Osteoblast (primary cell): ENCODE measurements at regions not wholly inside any gene's neighbourhood (a gene's known extent, or its start where the extent isn't known, plus 50 kb on each side); places are given as distances from the start of the nearest gene placed in this dataset.

Experiments
- DNase-seq: peaks from one replicate; pipeline ENCODE4 v3.0.0; 2011; ENCODE audit warnings: low spot score, mixed read lengths; ENCODE audit not compliant: insufficient read length; ENCODE audit errors: missing footprints
- H2AFZ ChIP-seq: 2 replicates; pipeline ENCODE4 v1.6.0; 2011; ENCODE audit warnings: mild to moderate bottlenecking, low read length
- H3K27ac ChIP-seq: 2 replicates; pipeline ENCODE4 v1.5.1; 2011; ENCODE audit warnings: mild to moderate bottlenecking, low read depth, low read length, moderate library complexity
- H3K27me3 ChIP-seq: 2 replicates; pipeline ENCODE4 v1.6.0; 2012; ENCODE audit warnings: mild to moderate bottlenecking, control low read depth, inconsistent platforms, low read length, moderate library complexity; ENCODE audit not compliant: insufficient read depth
- H3K36me3 ChIP-seq: 2 replicates; pipeline ENCODE4 v1.5.1; 2011; ENCODE audit warnings: mild to moderate bottlenecking, low read length, control low read depth, moderate library complexity; ENCODE audit not compliant: insufficient read depth
- H3K4me1 ChIP-seq: 2 replicates; pipeline ENCODE4 v1.5.1; 2011; ENCODE audit warnings: mild to moderate bottlenecking, low read length, control low read depth, moderate library complexity; ENCODE audit not compliant: insufficient read depth
- H3K4me2 ChIP-seq: 2 replicates; pipeline ENCODE4 v1.6.0; 2011; ENCODE audit warnings: mild to moderate bottlenecking, low read length; ENCODE audit not compliant: insufficient read depth
- H3K4me3 ChIP-seq: fragments of 200-600 bp; sonication (generic); 3 replicates; pipeline ENCODE4 v1.5.1; 2012; ENCODE audit warnings: mild to moderate bottlenecking, low read length, inconsistent platforms; ENCODE audit not compliant: insufficient read depth
- H3K79me2 ChIP-seq: 2 replicates; pipeline ENCODE4 v1.6.0; 2012; ENCODE audit warnings: mild to moderate bottlenecking, low read length, control low read depth, inconsistent platforms; ENCODE audit not compliant: insufficient read depth
- H3K9me3 ChIP-seq: 2 replicates; pipeline ENCODE4 v1.5.1; 2011; ENCODE audit warnings: low read depth, low read length, control low read depth
- H4K20me1 ChIP-seq: 2 replicates; pipeline ENCODE4 v1.6.0; 2012; ENCODE audit warnings: mild to moderate bottlenecking, low read length, control low read depth; ENCODE audit not compliant: insufficient read depth
- TF ChIP-seq, protein P1 (sequence below): IDR thresholded peaks from 2 replicates; pipeline ENCODE4 v1.5.1; 2011; ENCODE audit warnings: mild to moderate bottlenecking, low read depth, low read length, moderate library complexity; ENCODE audit errors: extremely low read depth

DNA sequence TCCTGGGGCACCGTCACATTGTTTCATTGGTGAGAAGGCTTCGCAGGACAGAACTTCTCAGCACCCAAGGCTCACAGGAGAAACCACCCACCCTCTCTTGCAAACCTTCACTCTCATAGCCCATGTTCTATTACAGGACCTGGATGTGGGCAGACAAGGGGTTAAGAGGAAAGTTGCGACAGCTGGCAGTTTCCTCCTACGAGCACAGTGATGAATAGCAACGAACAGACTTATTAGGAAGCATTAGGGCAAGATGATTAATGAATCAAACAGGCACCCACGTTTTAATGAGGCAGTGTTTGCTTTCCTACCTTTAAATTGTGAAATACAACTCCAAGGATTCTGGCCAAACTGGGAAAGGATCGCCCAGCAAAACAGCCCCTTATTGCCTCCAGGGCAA is 339.3 kb downstream of the DRD1 start:
- TF ChIP-seq, protein P1, sequence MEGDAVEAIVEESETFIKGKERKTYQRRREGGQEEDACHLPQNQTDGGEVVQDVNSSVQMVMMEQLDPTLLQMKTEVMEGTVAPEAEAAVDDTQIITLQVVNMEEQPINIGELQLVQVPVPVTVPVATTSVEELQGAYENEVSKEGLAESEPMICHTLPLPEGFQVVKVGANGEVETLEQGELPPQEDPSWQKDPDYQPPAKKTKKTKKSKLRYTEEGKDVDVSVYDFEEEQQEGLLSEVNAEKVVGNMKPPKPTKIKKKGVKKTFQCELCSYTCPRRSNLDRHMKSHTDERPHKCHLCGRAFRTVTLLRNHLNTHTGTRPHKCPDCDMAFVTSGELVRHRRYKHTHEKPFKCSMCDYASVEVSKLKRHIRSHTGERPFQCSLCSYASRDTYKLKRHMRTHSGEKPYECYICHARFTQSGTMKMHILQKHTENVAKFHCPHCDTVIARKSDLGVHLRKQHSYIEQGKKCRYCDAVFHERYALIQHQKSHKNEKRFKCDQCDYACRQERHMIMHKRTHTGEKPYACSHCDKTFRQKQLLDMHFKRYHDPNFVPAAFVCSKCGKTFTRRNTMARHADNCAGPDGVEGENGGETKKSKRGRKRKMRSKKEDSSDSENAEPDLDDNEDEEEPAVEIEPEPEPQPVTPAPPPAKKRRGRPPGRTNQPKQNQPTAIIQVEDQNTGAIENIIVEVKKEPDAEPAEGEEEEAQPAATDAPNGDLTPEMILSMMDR: no peak
- no peak overlapping the region for H3K4me3 ChIP-seq
- no peaks in the 10 kb centered on the region for H3K36me3 ChIP-seq

DNA sequence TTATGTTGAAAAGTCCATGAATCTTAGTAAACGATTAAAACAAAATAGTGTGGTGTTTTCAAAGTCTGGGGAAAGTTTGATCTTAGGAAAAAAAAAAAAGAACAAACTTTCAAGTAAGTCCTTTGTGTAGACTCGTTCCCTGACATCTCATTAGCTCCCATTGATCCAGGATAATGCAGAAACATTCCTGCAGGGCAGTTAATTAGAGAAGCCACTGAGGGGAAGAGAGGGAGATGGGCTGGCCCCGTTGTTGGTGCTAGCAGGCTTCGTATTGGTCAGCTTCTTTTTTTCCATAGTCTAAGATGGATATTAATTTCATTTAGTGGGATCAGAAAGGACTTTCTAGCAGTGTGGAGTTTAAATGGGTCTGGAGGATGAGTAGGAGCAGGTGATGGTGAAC is 340.2 kb downstream of the DRD1 start:
- H3K27me3 ChIP-seq: no peaks in the 10 kb centered on the region
- H3K79me2 ChIP-seq: no peaks in the 10 kb centered on the region
- no peaks in the 10 kb centered on the region for H3K36me3 ChIP-seq
- H3K9me3 ChIP-seq: no peaks in the 10 kb centered on the region
- no peaks in the 10 kb centered on the region for H4K20me1 ChIP-seq
- H3K4me3 ChIP-seq: no peak overlapping the region
- H2AFZ ChIP-seq: no peak overlapping the region
- no peak for DNase-seq
- no peak overlapping the region for H3K4me2 ChIP-seq
- no peak overlapping the region for H3K27ac ChIP-seq
- H3K4me1 ChIP-seq: no peaks in the 10 kb centered on the region
- TF ChIP-seq, protein P1: no peak

More for the DNA sequence above, 339.3 kb downstream of the DRD1 start:
- H3K4me1 ChIP-seq: no peaks in the 10 kb centered on the region
- DNase-seq: no peak
- no peaks in the 10 kb centered on the region for H3K9me3 ChIP-seq
- no peak overlapping the region for H3K27ac ChIP-seq
- H3K79me2 ChIP-seq: no peaks in the 10 kb centered on the region
- no peaks in the 10 kb centered on the region for H3K27me3 ChIP-seq
- H3K4me2 ChIP-seq: no peak overlapping the region
- H4K20me1 ChIP-seq: no peaks in the 10 kb centered on the region
- no peak overlapping the region for H2AFZ ChIP-seq

DNA sequence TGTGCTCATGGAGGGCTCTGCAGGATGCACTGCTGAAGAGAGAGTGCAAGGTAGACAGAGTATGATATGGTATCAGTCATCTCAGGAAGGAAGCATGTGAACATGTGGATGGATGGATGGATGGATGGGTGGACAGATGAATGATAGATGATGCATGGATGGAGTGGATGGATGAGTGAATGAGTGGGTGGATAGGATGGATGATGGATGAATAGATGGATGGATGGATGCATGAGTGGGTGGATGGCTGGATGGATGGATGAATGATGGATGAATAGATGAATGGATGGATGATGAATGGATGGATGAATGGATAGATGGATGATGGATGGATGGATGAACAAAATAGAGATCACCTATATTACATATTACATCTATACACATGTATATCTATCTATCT is 341.3 kb downstream of the DRD1 start:
- Histone ChIP-seq H2AFZ (no peak overlapping the region), H3K9me3 (no peaks in the 10 kb centered on the region), H3K79me2 (no peaks in the 10 kb centered on the region), H3K27me3 (no peaks in the 10 kb centered on the region), H3K4me1 (no peaks in the 10 kb centered on the region), H3K27ac (no peak overlapping the region), H4K20me1 (no peaks in the 10 kb centered on the region), H3K36me3 (no peaks in the 10 kb centered on the region), H3K4me3 (no peak overlapping the region), H3K4me2 (no peak overlapping the region)
- TF ChIP-seq, protein P1: no peak
- no peak for DNase-seq

DNA sequence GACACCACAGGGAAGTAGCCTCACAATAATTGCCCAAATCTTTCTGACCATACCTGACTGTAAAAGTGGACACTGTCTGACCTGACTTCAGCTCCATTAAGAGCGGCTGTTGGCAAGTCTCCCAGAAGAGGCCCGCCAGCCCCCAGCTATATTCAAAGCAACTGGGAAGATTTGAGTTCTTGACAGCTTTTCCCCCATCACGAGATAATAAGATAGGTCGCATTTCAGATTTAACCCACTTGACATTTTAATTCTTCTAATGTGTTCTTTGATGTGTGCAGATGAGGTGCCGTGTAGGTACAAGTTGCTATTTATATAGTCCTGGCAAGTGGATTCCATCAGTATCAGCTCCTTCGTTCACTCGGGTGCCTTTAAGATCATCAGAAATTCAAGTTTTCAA is 345.7 kb downstream of the DRD1 start:
- no peak for DNase-seq
- Histone ChIP-seq H3K4me2 (no peak overlapping the region), H3K27ac (no peak overlapping the region), H3K27me3 (no peaks in the 10 kb centered on the region), H3K79me2 (no peaks in the 10 kb centered on the region), H4K20me1 (no peaks in the 10 kb centered on the region), H2AFZ (no peak overlapping the region), H3K4me1 (no peaks in the 10 kb centered on the region), H3K9me3 (no peaks in the 10 kb centered on the region), H3K36me3 (no peaks in the 10 kb centered on the region), H3K4me3 (no peak overlapping the region)
- TF ChIP-seq, protein P1: no peak
